GM18505 (cell line): ENCODE measurements at regions not wholly inside any gene's neighbourhood (a gene's known extent, or its start where the extent isn't known, plus 50 kb on each side); places are given as distances from the start of the nearest gene placed in this dataset.

Source experiments
- ATAC-seq: cut with Tn5 transposase; IDR thresholded peaks from one replicate; pipeline ENCODE4 v1.9.1; 2021; ENCODE audit not compliant: unreplicated experiment
- POLR2A ChIP-seq: IDR thresholded peaks from 4 replicates; pipeline ENCODE4 v1.6.1; 2011; ENCODE audit warnings: borderline replicate concordance; ENCODE audit not compliant: insufficient read depth, insufficient read length; ENCODE audit errors: extremely low read depth

DNA sequence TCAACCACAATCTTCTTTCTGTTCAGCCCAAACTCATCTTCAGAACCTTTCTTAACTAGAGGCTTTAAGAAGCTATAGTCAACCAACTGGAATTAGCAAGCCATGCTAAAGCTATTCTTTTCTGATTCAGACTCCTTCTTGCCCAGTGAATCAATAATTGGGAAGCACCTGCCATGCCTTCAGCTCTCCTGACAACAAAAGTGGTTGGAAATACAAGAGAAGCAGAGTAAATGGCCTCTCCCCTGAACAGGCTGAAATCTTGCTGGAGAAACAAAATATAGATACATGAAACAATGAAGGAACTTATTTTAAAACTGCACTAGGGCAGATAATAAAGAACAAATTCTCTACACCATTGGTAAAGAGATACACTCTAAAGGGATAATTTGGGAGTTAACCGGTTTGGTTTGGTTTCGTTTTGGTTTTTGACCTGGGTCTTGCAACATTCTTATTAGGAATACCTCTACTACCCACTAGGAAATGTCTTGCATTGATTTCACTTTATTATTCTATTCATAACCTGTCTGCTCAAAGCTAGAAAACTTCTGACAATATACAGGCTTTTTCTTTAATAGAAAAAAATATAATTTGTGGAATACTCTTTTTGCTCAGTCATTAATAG lies 173.6 kb upstream of the DYNLRB2 start:
- no peak for ATAC-seq
- TF ChIP-seq POLR2A = no peak

DNA sequence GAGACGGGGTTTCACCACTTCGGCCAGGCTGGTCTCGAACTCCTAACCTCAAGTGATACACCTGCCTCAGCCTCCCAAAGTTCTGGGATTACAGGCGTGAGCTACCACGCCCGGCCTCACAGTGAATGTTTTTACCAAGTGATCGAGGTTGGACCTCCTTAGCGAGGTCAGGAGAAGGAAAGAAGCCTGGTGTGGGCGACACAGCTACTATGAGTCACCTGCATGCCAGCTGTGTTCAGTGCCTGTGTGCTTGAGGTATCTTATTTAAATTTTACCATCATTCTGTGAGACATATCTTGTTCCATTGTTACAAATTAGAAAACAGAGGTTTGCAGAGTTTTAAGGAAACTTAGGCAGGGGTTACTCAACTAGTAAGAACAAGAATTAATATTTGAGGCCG lies 174.8 kb upstream of the DYNLRB2 start:
- no peak for TF ChIP-seq POLR2A
- no peak for ATAC-seq

DNA sequence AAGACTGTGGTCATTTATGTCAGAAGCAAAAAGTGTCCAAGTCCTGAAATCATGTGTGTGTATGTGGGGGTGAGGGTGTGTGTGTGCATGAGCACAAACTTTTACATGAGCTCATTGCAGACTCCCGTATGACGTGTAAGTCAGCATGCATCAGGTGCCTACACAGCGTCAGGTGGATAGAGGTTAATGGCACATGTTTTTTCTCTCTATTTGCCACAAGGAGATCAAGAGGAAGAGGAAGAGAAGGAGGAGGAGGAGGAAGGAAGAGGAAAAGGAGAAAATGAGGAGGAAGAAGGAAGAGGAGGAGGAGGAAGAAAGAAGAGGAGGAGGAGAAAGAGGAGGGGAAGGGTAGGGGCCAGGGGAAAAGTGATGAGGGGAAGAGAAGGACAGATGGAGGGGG lies 178.0 kb upstream of the DYNLRB2 start:
- ATAC-seq = no peak
- no peak for TF ChIP-seq POLR2A

DNA sequence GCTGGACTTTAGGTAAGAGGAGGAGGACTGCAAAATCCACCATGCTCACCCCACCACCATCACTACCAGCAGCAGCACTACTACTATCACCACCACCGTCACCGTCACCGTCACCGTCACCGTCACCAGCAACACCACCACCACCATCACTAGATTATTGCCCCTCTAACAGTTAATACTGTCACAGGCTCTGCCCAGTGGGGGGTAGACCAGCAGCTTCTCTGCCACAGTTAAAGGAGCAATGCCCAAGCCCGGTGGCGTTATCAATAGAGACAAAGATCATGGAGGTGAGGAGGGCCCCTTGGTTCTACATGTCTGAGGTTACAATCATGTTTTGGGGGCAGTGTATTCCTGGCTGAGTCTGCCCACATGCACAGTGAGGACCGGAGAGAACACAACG lies 184.4 kb upstream of the DYNLRB2 start:
- ATAC-seq = no peak

DNA sequence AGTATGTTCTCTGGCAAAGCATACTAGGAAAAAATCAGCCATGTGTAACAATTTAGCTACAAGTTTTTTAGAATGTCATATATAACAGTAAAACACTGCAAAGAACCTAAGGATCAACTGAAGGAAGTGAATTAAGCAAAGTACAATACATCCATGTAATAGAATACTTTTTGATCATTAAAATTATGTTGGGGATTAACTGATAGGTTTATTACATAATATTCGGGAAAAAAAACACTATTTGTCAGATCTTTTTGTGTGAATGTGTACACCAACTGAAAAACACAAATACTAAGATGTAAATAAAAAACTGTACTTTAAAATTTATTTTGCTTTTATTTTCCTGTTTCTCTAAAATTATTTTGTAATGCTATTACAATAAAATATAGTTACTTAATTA lies 185.5 kb upstream of the DYNLRB2 start:
- TF ChIP-seq POLR2A = no peak
- no peak for ATAC-seq

More for the DNA sequence above, 184.4 kb upstream of the DYNLRB2 start:
- no peak for TF ChIP-seq POLR2A

DNA sequence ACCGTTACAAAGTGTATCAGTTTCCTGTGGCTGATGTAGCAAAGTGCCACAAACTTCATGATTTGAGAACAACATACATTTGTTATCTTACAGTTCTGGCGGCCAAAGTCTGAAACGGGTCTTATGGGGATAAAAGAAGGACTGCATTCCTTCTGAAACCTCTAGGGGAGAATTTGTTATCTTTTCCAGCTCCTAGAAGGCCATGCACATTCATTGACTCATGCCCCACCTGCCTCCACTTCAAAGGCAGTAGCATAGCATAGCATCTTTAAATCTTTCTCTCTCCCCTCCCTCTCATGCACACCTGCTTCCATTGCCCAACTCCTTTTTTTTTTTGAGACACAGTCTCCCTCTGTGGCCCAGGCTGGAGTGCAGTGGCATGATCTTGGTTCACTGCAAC lies 190.7 kb upstream of the DYNLRB2 start:
- ATAC-seq = no peak
- TF ChIP-seq POLR2A = no peak

DNA sequence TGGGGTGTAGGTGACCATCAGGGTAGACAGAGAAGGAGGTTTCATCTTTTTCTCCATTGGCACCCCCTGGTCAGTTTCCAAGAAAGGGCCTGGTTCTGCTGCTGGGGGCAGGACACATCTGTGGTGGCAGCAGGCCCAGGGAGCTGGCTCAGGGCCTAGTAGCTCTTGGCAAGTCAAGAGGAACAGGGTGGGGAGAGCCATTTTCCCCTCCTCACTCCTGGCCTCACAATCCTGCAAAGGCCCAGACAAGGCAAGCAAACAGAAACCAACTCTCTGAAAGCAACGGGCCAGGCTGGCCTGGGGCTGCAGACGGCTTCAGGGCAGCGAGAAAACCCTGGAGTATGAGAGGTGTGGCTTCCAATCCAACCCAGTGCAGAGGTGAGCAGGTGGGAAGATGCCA lies 192.9 kb upstream of the DYNLRB2 start:
- no peak for TF ChIP-seq POLR2A
- no peak for ATAC-seq

DNA sequence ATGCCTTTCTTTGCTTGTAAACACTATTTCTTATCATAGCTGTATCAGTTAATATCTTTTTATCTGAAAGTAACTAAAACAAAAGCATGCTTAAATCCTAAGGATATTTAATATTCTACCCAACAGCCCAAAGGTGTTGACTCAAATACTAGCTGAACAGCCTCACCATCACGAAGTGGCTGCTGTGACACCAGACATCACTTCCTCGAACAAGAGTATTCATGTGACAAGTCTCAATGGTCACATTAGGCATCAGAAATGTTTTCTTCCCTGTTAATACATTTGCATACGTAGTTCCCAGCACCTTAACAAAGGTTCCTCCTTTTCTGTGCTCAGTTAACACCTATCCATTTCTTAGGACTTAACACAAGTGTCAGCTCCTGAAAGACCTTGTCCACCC lies 193.8 kb upstream of the DYNLRB2 start:
- no peak for TF ChIP-seq POLR2A

DNA sequence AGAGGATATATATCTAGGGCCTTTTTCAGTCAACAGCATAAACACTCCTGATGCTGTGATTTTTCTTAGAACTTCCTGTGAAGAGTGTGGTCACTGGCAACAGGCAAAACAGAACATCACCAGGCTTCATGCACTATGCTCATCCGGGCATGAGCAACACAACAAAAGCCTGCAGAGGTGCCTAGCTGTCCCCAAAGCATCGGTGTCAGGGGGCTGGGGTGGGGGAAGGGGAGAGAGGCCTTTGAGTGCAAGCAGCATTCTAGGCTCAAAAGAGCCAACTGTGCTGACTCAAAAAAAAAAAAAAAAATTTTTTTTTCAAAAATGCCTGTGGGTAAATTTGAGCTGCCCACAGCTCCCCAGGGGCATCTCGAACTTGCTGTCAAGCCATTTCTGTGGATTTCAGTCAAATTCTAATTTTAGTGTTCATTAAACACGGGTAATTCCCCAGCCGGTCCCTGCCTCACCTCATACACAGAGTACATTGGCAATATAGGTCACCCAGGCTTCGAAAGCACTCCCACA lies 194.6 kb upstream of the DYNLRB2 start:
- TF ChIP-seq POLR2A = no peak
- peak; percentile 59 for ATAC-seq

More for the DNA sequence above, 193.8 kb upstream of the DYNLRB2 start:
- no peak for ATAC-seq

DNA sequence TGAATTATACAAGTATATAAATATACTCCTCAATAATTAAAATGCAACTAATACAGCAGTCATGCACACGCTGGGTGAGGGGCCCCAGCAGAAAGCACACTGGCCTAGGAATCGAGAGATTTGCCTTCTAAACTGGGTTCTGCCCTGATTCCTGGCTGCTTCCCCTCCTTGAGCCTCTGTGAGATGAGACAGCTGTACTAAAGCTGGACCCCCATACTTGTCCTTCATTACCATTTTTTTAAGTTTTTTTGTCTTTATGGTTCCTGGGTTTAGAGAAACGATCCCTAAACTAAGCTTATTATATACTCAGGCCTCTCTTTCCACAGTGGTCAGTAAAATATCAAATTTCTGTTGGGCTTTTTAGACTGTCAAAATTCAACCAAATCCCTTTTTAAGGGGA lies 195.1 kb upstream of the DYNLRB2 start:
- ATAC-seq = no peak
- no peak for TF ChIP-seq POLR2A

DNA sequence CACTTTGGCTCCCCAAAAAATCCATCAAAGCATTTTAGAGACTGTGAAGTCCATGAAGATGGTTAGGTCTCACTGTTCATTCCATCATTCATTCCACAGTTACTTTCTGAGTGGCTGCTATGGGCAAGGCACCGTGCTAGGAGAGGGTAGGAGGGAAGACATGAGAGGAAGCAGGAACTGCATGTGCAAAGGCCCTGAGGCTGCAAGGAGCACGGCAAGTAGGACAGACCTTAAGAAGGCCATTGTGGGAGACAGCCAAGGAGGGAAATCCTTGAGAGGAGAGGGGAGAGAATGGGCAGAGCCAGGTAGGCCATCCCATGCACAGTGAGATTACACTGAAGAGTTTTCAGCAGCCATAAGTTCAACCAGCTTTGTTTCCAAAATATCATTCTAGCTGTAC lies 196.2 kb upstream of the DYNLRB2 start:
- TF ChIP-seq POLR2A = no peak
- ATAC-seq = no peak

DNA sequence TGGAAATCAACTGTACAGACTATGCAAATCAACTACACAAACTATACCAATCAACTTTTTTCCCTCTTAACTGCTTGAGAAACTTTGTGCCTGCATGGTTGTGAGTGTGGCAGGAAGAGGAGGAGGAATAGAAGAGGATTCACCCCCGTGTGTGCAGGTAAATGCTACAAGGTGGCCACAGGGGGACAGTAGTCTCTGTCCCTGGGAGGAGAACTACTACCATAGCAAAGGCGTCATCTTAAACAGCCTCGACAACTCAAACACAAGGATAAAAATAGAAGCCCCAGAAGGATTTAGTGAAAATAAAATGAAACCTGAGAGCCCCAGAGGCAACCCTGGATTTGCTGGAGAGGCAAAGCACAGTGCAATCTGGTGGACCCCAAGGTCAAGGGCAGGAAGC lies 199.5 kb upstream of the DYNLRB2 start:
- no peak for TF ChIP-seq POLR2A
- no peak for ATAC-seq

DNA sequence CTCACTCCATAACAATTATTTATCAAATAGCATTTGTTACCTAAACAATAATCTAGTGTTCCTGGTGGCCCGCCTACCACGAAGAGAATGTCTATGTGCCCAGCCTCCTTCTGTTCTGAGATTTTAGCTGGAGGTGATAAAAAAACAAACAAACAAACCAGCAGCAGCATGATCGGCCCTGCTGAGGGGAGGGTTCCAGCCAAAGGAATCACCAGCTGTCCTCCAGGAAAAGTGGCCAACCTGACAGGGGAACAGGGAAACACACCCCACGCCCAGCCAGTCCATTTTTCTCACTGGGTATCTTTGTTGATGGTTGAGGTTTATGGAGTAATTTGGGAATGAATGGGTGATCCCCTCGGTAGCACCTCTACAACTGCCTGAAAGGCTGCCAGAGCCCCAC lies 203.0 kb upstream of the DYNLRB2 start:
- no peak for ATAC-seq
- TF ChIP-seq POLR2A = no peak

DNA sequence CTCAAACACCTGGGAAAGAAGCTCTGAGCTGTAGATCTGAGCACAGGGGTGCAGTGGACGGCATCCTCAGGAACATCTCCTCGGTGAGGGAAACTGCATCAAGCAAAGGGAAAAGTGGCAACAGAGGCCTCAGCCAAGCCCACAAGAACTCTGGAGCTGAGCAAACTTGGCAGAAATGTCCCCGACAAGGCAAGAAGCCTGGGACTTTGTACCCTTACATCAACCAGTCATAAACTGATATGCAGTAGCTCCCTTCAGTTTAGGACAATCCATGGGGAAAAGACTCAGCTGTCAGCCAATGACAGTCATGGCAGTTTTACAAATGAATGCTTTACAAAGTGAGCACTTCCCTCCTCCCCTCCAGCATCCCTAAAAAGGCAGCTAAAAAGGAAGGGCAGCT lies 210.0 kb upstream of the DYNLRB2 start:
- TF ChIP-seq POLR2A = no peak
- ATAC-seq = no peak

DNA sequence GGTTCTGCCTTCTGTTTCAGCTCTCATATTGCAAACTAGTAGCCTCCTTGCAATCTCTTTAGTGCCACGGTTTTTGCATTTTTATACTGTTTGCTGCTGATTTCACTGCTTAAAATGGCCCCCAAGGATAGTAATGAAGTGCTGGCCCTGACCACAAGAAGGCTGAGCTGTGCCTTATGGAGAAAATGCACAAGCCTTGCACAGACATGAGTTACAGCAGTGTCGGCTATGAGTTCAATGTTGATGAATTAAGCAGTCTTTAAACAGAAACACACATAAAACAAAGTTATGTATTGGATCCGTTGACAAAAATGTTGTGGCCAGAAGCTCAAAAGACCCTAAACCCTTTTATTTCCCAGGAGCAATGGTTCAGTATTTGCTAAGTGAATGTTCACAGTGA lies 210.6 kb upstream of the DYNLRB2 start:
- no peak for ATAC-seq
- TF ChIP-seq POLR2A = no peak
